ENCODE measurements at regions not wholly inside any gene's neighbourhood (a gene's known extent, or its start where the extent isn't known, plus 50 kb on each side); places are given as distances from the start of the nearest gene placed in this dataset.
A peak's percentile ranks its signal among the peaks of the same experiment; 100 is the strongest.

DNA sequence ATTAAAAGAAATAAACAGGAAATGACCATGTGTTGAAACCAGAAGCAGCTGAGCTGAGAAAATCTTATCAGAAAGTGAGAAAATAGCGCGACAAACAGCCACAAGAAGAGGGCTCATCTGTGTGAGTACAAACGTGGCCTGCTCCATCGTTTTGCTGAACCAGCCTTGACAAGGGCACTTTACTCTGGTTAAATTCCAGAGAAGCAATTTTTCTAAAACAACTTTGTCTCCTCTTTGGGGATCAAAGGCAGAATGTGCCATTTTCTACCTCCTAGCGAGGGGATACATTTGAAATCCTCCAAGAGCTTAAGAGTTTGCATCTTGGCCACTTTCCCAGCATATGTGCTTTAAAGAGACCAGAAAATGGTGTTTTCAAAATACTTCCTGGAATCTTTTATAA lies 51.3 kb upstream of the VIPR2 start:
- H3K27me3 ChIP-seq (ENCODE audit: insufficient read depth, low read depth): no peaks in the 10 kb centered on the region
- no peak for TF ChIP-seq CTCF (conservative IDR thresholded peaks at IDR 0.05; ENCODE audit: low read depth, low read length)
- no peak overlapping the region for H3K9ac ChIP-seq
- peak overlapping the region; percentile 42 for H3K27ac ChIP-seq
- peak overlapping the region; percentile 41 for H3K4me2 ChIP-seq
- H4K20me1 ChIP-seq (ENCODE audit: insufficient read depth): no peaks in the 10 kb centered on the region
- H3K36me3 ChIP-seq (ENCODE audit: insufficient read depth): no peaks in the 10 kb centered on the region
- no peaks in the 10 kb centered on the region for H3K79me2 ChIP-seq (ENCODE audit: insufficient read depth, low read depth)
- no peak overlapping the region for H3K4me3 ChIP-seq (IDR thresholded peaks at IDR 0.05; ENCODE audit: insufficient read depth, low read depth, low read length)
- H2AFZ ChIP-seq (ENCODE audit: low read depth): peak overlapping the region; percentile 75; the same call in 1 of the 2 replicates
- peaks cover 17% of the 10 kb centered on the region for H3K4me1 ChIP-seq (ENCODE audit: low read depth, poor library complexity, severe bottlenecking)
